Activated CD8-positive, alpha-beta T cell treated with anti-CD3 and anti-CD28 coated beads for 36 hours (primary cell): ENCODE measurements at regions not wholly inside any gene's neighbourhood (a gene's known extent, or its start where the extent isn't known, plus 50 kb on each side); places are given as distances from the start of the nearest gene placed in this dataset.

Experiments
- ATAC-seq: fragments of 200-7000 bp; cut with Tn5 transposase; one replicate; pipeline ENCODE4 v1.10.0; 2021; ENCODE audit warnings: mild to moderate bottlenecking, moderate library complexity
- CTCF ChIA-PET: fragments of 350-600 bp; sonication (Branson Sonifier 250); formaldehyde crosslinking; loops from one replicate; lab custom pipeline; 2021; ENCODE audit warnings: antibody characterized with exemption; lab: Charles Lee
- POLR2A ChIA-PET: fragments of 350-600 bp; sonication (Branson Sonifier 250); formaldehyde crosslinking; loops from one replicate; lab custom pipeline; 2021; ENCODE audit warnings: antibody characterized with exemption; lab: Charles Lee
- DNase-seq: peaks from one replicate; pipeline ENCODE4 v3.0.0-alpha.2; 2020
- H3K27ac Mint-ChIP-seq: one replicate; pipeline ENCODE4 v1.8.0; 2021; ENCODE audit warnings: mild to moderate bottlenecking, mixed read lengths
- H3K27me3 Mint-ChIP-seq: one replicate; pipeline ENCODE4 v1.8.0; 2021; ENCODE audit warnings: mixed read lengths
- H3K36me3 Mint-ChIP-seq: one replicate; pipeline ENCODE4 v1.8.0; 2021; ENCODE audit warnings: low read depth, mixed read lengths
- H3K4me1 Mint-ChIP-seq: one replicate; pipeline ENCODE4 v1.8.0; 2021; ENCODE audit warnings: low read depth, mixed read lengths
- H3K4me3 Mint-ChIP-seq: one replicate; pipeline ENCODE4 v1.8.0; 2021; ENCODE audit warnings: mild to moderate bottlenecking, moderate library complexity, mixed read lengths
- H3K9me3 Mint-ChIP-seq: one replicate; pipeline ENCODE4 v1.8.0; 2021; ENCODE audit warnings: mixed read lengths
- intact Hi-C: fragments of 100-400 bp; cut with micrococcal nuclease; formaldehyde crosslinking; loops from one replicate; pipeline ENCODE4 v1.10.0; 2022
- TF ChIP-seq, protein P1 (sequence below): fragments of 200-600 bp; IDR thresholded peaks from one replicate; pipeline ENCODE4 v1.8.0; 2022; ENCODE audit warnings: antibody characterized with exemption, mild to moderate bottlenecking

DNA sequence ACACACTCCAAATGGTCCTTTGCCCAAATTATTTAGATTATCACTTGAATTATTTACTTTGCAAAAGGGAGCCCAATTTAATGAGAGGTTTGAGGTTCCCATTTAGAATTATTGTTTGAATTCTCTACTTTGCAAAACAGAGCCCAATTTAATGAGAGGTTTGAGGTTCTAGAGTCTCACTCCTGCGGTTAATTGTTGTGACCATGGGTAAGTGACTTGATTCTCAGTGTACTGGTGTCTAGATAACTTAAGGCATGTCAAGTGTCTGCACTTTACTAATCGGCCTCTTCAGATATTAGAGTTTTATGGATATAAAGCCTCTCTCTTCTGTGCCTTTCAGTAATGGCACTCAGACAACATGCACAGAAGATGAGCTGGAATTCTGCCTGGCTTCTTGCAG lies 67.5 kb downstream of the YIPF5 start:
- no peaks in the 10 kb centered on the region for H3K36me3 Mint-ChIP-seq
- no peak overlapping the region for H3K4me3 Mint-ChIP-seq
- H3K27me3 Mint-ChIP-seq = no peaks in the 10 kb centered on the region
- CTCF ChIA-PET = no interaction called here
- no peaks in the 10 kb centered on the region for H3K4me1 Mint-ChIP-seq
- POLR2A ChIA-PET = no interaction called here
- intact Hi-C loops = no loop called here
- no peak overlapping the region for H3K27ac Mint-ChIP-seq
- no peaks in the 10 kb centered on the region for H3K9me3 Mint-ChIP-seq
- TF ChIP-seq, protein P1, sequence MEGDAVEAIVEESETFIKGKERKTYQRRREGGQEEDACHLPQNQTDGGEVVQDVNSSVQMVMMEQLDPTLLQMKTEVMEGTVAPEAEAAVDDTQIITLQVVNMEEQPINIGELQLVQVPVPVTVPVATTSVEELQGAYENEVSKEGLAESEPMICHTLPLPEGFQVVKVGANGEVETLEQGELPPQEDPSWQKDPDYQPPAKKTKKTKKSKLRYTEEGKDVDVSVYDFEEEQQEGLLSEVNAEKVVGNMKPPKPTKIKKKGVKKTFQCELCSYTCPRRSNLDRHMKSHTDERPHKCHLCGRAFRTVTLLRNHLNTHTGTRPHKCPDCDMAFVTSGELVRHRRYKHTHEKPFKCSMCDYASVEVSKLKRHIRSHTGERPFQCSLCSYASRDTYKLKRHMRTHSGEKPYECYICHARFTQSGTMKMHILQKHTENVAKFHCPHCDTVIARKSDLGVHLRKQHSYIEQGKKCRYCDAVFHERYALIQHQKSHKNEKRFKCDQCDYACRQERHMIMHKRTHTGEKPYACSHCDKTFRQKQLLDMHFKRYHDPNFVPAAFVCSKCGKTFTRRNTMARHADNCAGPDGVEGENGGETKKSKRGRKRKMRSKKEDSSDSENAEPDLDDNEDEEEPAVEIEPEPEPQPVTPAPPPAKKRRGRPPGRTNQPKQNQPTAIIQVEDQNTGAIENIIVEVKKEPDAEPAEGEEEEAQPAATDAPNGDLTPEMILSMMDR = no peak
- ATAC-seq (no peak), DNase-seq (no peak)

DNA sequence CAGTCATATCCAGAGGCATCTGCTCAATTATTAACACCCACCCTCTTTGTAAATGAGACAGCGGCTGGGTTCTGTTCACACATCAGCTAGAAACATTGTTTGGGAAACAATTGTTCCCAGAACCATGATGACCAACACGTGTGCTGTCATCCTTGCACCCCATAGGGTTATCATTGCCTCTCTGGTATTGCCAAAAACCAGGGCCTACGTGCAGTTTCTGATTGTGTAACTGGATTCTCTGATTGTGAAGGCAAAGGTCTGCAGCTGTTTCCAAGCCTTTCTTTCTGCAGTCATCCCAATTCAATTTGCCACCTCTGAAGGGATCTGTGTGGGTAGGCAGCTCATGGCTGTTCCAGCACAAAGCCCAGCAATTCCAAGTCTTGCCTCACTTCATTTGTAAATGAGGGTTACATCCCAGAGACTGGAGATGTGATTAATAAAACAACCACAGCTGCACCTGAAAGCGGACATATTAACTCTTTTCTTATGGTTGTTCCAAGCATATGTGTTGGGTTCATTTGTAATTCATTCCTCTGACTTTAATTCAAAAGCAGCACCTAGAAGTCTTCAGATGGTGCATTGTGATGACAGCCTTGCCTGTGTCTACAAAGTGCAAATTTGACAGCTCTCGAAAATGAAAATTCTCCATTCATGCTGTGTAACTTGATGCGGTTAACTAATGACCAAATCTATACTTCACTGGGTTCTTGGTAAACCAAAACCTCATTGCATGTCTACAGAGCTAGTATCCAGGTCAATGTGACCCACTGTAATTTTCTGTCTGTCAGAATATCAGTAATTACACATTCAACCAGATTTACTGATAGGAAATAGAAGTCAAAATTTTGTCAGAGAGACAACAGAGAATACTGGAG lies 66.6 kb downstream of the YIPF5 start:
- no peak for DNase-seq
- Mint-ChIP-seq H3K27me3 (no peaks in the 10 kb centered on the region), H3K36me3 (no peaks in the 10 kb centered on the region), H3K4me1 (no peaks in the 10 kb centered on the region), H3K4me3 (no peak overlapping the region), H3K27ac (no peak overlapping the region), H3K9me3 (no peaks in the 10 kb centered on the region)
- POLR2A ChIA-PET = no interaction called here
- no peak for ATAC-seq
- intact Hi-C loops = no loop called here
- TF ChIP-seq, protein P1 = no peak
- CTCF ChIA-PET = no interaction called here

DNA sequence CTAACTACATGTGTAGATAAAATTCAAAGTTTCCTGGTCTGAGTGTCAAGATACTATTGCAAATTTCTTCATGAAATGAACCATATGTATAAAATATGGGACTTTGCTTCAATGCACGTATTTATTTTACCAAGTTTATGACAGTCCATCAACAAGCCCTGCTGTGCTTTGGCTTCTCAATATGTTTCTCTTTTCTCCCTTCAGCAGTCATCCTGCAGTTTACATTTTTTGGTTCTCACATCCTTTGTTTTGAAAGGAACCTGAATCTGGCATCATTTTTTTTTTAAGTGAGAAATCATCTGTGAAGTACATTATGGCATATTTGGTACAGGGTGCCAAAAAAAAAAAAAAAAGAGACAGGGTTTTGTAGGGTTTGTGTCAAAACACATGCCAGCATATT lies 65.1 kb downstream of the YIPF5 start:
- intact Hi-C loops = no loop called here
- no peak for DNase-seq
- no peak overlapping the region for H3K27ac Mint-ChIP-seq
- TF ChIP-seq, protein P1 = no peak
- POLR2A ChIA-PET = no interaction called here
- no peak for ATAC-seq
- no peaks in the 10 kb centered on the region for H3K9me3 Mint-ChIP-seq
- no peak overlapping the region for H3K4me3 Mint-ChIP-seq
- no peaks in the 10 kb centered on the region for H3K36me3 Mint-ChIP-seq
- H3K4me1 Mint-ChIP-seq = no peaks in the 10 kb centered on the region
- CTCF ChIA-PET = no interaction called here
- peaks cover 5% of the 10 kb centered on the region for H3K27me3 Mint-ChIP-seq

DNA sequence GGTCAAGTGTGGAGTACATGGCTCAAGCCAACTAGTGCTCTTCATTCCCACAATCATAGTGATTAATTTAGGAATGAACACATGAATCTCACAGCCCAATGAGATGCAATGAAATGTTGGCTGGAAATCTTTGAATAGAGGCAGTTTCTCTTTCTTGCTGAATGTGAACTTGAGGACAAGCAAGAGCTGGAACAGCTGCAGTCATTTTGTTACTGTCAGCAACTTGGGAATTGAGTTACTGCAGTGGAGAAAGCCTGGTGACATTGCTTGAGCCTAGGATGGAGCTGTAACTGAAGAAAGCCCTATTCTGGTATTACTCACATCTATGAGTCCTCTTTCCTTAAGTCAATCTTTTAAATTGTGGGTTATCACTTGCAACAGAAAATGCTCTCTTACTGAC lies 62.3 kb downstream of the YIPF5 start:
- Mint-ChIP-seq H3K4me3 (no peak overlapping the region), H3K27ac (no peak overlapping the region), H3K36me3 (no peaks in the 10 kb centered on the region), H3K4me1 (no peaks in the 10 kb centered on the region), H3K27me3 (peaks cover 11% of the 10 kb centered on the region), H3K9me3 (no peaks in the 10 kb centered on the region)
- ChIA-PET CTCF (no interaction called here), POLR2A (no interaction called here)
- intact Hi-C loops = no loop called here
- ATAC-seq (no peak), DNase-seq (no peak)
- TF ChIP-seq, protein P1 = no peak
